Ecto neural progenitor cell (in vitro differentiated cells): ENCODE measurements at regions not wholly inside any gene's neighbourhood (a gene's known extent, or its start where the extent isn't known, plus 50 kb on each side); places are given as distances from the start of the nearest gene placed in this dataset.

Source experiments
- DNase-seq: peaks from one replicate; pipeline ENCODE4 v3.0.0-alpha.2; 2018; ENCODE audit warnings: low spot score

DNA sequence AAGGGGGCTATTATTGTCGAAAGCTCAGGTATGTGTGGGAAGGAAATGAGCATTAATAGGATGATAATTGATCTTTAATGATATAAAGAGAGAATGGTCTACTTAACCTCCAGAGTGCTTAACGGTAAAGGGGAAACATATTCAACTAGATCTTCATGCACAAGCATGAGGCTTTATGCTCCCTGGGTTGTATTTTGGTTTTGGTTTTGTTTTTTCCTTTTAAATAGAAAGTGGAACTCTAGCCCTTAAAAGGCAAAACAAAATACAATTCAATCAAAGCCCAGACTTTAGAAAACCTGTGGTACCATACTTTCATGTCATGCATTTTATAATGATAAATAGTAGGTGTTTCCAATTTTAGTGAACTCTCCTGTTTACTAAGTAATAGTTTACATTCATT lies 622.7 kb downstream of the METTL15 start:
- DNase-seq: no peak

DNA sequence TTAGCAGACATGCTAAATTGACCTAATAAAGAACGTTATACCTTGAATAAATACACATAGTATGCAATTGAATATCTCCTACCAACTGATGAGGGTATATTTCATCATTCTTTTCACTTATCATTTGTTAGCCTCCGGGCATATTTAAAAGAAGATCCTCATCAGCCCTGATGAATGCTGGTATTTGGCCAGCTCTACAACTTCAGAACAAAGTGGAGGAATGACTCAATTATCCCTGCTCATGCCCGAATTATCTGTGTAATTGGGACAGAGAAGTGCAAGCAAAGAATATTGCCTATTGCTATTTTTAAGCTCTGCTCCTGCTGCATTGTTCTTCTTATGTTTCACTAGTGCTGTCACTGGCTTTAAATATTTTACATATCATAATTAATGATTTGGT lies 622.1 kb downstream of the METTL15 start:
- no peak for DNase-seq

DNA sequence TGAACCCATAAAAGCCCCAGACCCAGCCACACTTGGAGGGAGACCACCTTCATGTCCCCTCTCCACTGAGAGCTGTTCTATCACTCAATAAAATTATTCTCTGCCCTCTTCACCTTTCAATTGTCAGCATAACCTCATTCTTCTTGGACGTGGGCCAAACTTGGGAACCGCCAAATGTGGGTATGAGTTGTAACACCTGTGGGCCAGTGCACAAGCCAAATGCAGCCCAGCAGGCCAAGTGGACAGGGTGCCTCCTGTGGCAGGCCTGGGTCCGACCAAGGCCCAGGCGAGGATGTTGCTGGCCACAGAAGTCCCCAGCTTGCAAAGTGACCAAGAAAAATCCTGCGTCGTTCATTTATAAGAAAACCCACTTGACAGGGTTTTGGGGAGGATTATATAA lies 621.2 kb downstream of the METTL15 start:
- no peak for DNase-seq

GRCh38 chr11:28728666-28729065 lies 620.5 kb downstream of the METTL15 start:
- DNase-seq: no peak

- DNase-seq: no peak
Observed at GRCh38 chr11:28727254-28727653, 619.1 kb downstream of the METTL15 start.

- DNase-seq: no peak
Observed at GRCh38 chr11:28726432-28726831, 618.2 kb downstream of the METTL15 start.

DNA sequence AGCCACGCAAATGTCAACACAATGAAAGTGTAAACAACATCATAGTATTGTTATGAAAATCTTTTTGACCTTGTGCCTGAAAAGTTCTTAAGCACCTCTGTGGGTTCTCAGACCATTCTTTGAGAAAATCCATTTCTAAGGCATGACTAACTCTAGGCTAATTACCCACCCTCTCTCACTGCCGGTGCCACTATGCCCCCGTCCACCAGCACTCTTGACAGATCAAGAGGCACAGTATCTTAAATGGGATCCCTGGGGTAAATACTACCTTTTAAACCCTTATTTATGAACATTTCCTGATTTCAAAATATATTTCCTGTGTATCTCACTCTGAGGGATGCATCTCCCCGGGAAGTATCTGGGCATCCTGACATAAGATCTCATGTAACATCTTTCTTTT lies 607.5 kb downstream of the METTL15 start:
- DNase-seq: no peak

- DNase-seq: no peak
Observed at GRCh38 chr11:28713850-28714249, 605.7 kb downstream of the METTL15 start.

GRCh38 chr11:28708075-28708474 lies 599.9 kb downstream of the METTL15 start:
- no peak for DNase-seq

- DNase-seq: no peak
Observed at GRCh38 chr11:28704801-28705200, 596.6 kb downstream of the METTL15 start.

GRCh38 chr11:28703371-28703770 lies 595.2 kb downstream of the METTL15 start:
- DNase-seq: no peak

GRCh38 chr11:28702871-28703270 lies 594.7 kb downstream of the METTL15 start:
- DNase-seq: no peak

- no peak for DNase-seq
Observed at GRCh38 chr11:28702450-28702790, 594.2 kb downstream of the METTL15 start.

DNA sequence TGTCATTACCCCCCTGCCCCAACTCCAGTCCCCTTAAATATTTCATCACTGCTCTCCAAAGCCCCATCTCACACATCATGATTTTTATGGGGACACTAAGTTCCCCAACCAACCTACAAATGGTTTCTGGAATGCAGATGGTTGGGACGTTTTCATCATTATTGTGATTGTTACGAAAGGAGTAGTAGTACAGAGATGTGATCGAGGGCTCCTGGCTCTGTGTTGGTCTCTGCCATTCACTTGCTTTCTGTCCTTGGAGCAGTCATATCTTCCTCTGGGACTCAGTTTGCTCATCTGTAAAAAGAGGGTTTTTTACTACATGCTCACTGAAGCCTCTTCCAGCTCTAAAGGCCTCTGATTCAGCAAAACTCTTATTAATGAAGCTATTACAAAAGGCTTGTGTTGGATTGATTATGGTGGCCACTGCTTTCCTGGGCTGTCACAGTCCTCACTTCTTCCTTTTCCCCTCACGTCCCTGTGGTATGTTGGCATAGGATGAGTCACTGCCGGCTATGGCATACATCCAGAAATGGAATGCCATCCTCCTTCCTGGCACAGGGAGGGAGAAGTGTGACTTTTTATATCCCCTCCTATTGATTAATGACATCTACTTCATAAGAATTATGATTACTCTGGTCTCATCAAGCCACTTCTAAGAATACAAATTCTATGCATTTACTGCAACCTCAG lies 593.7 kb downstream of the METTL15 start:
- no peak for DNase-seq

GRCh38 chr11:28699701-28700100 lies 591.5 kb downstream of the METTL15 start:
- DNase-seq: no peak

GRCh38 chr11:28697920-28698827 lies 590.0 kb downstream of the METTL15 start:
- peak; percentile 77 for DNase-seq

DNA sequence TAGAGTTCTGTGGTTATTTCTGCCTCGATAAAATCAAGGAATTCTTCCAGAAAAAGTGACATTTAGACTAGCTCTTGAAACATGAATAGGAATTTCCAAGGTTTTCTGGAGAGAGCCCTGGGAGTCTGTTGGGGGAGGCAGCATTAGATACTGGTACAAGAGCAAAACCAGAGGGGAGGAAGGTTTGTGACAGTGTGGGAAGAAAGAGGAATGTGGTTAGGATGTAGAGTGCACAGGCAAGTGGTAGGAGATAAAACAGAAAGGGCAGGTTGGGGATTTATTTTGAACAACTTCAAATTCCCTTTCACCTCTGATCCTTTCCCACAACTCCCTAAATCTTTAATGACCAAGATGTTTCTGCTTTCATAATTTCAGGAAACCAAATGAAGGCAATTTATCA lies 588.4 kb downstream of the METTL15 start:
- no peak for DNase-seq

DNA sequence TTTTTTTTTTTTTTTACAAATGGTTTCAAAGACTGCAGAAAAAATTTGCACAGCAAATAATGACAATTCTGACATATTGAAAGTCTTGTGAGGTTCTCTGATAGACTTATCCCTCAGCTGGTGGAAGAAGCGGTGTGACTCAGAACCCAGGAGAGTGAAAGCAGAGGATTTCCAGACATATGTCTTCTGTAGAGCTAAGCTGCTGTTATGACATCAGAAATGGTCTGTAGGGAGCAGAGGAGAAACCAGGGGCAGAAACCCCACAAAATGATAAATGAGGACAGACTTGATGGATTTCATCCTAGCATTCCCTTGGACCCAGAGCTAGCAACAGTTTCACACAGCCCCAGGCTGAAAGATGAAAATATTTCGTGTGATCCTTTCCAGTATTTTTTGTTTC lies 582.6 kb downstream of the METTL15 start:
- DNase-seq: no peak

DNA sequence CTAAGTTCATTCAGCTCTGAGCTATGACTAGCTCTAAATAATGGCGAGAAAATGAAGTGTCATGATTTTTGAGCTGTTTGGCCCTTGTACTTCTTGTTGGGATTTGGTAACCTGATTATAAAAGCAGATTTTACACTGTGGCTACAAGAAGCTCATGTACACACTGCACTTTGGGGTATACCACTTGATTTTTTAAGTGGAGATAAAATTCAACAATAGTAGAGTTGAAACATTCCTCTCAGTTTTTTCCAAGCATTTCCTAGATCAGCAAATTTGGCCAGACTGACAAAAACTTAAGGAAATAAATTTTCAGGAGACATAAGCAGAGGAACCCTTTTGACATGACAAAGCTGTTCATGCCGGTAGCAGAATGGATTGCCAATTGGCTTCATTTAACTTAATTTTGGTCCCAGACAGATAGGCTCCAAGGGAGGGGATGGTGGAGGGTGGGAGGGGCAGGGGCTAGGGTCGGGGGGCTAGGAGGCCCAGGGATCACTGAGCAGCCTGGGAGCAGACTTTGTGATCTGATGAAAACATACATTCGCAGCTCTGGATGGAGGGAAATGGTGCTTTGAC lies 575.9 kb downstream of the METTL15 start:
- DNase-seq: no peak

- DNase-seq: no peak
Observed at GRCh38 chr11:28679795-28680468, 571.7 kb downstream of the METTL15 start.

DNA sequence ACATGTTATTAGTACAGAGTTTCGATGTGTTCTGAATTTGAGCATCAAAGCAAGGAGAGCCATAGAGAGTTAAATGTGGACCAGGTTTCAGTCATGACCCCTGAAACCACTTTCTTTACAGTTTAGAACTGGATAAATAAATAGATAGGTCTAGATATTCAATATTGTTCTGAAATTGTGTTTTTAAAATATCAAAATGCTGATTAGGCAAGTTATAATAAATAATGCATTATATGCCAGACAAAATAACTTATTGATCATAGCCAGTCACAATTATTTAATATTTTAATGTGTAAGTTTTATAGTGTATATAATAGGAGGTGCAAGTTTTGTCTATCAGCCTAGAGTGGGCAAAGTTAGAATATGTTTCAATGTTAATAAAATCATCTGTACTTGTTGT lies 569.5 kb downstream of the METTL15 start:
- no peak for DNase-seq

DNA sequence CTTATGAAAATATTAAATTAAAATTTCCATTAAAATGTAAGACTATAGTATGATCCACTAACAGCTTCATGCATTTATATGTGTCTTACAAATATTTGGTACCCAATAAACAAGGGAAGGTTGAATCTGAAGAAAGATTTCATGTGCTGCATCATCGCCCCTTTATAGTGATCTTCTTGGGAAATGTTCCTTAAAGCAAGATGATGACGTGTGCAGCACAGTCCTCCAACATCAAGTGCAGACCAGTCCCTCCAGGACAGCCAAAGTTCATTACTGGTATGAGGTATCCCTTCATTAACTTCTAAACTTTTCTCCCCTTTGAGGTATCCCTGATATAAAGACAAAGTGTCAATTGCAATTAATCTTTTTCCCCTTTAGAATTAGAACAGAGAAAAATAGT lies 567.0 kb downstream of the METTL15 start:
- no peak for DNase-seq
